CD14-positive monocyte (primary cell): ENCODE measurements at regions not wholly inside any gene's neighbourhood (a gene's known extent, or its start where the extent isn't known, plus 50 kb on each side); places are given as distances from the start of the nearest gene placed in this dataset.
A peak's percentile ranks its signal among the peaks of the same experiment; 100 is the strongest.

Source experiments
- DNase-seq, 3 donors: peaks; one replicate each; pipeline ENCODE4 v3.0.0-alpha.2; 2011 to 2022
- H2AFZ ChIP-seq: 2 replicates; pipeline ENCODE4 v1.6.0; 2012; ENCODE audit warnings: mild to moderate bottlenecking, low read depth, low read length, inconsistent platforms; ENCODE audit not compliant: insufficient read depth, poor library complexity, severe bottlenecking
- H3K27ac ChIP-seq, 2 donors: 1 replicate in 1 of 2; 2 replicates in 1 of 2; pipeline ENCODE4 v1.5.1; 2012 to 2013; ENCODE audit warnings: low read length in 2 of 2, control low read depth in 1 of 2, inconsistent platforms in 1 of 2, low read depth in 1 of 2, mild to moderate bottlenecking in 1 of 2
- H3K27me3 ChIP-seq, 2 donors: one replicate each; pipeline versions ENCODE4 v1.6.0 to v1.6.1; 2011 to 2013; ENCODE audit warnings: low read length in 2 of 2; ENCODE audit not compliant: control insufficient read depth in 2 of 2, insufficient read depth in 2 of 2
- H3K36me3 ChIP-seq, 2 donors: replicated peaks in 1 of 2; 1 replicate in 1 of 2; 2 replicates in 1 of 2; pipeline versions ENCODE4 v1.5.1 to v1.6.1; 2012 to 2013; ENCODE audit warnings: low read length in 2 of 2, control low read depth in 1 of 2, inconsistent platforms in 1 of 2, mild to moderate bottlenecking in 1 of 2; ENCODE audit not compliant: insufficient read depth in 2 of 2, control insufficient read depth in 1 of 2
- H3K4me1 ChIP-seq, 2 donors: 1 replicate in 1 of 2; 2 replicates in 1 of 2; pipeline versions ENCODE4 v1.5.1 to v1.6.1; 2012 to 2013; ENCODE audit warnings: low read length in 2 of 2, control low read depth in 1 of 2, inconsistent platforms in 1 of 2, mild to moderate bottlenecking in 1 of 2, moderate library complexity in 1 of 2; ENCODE audit not compliant: insufficient read depth in 2 of 2, control insufficient read depth in 1 of 2
- H3K4me2 ChIP-seq: replicated peaks from 2 replicates; pipeline ENCODE3; 2012; ENCODE audit warnings: low read length, moderate library complexity, mild to moderate bottlenecking; ENCODE audit not compliant: poor library complexity, severe bottlenecking; ENCODE audit errors: extremely low read depth
- H3K4me3 ChIP-seq, 3 experiments: fragments of 200-600 bp in 1 of 3; sonication (generic) in 1 of 3; replicated peaks in 1 of 3; 1 replicate in 2 of 3; 2 replicates in 1 of 3; pipeline ENCODE4 v1.5.1; 2011 to 2013; ENCODE audit warnings: low read length in 3 of 3, mild to moderate bottlenecking in 3 of 3, control low read depth in 2 of 3, low read depth in 2 of 3, inconsistent platforms in 1 of 3, moderate library complexity in 1 of 3
- H3K79me2 ChIP-seq: 2 replicates; pipeline ENCODE4 v1.6.0; 2012; ENCODE audit warnings: mild to moderate bottlenecking, control low read depth, inconsistent platforms, low read length, moderate library complexity; ENCODE audit not compliant: insufficient read depth
- H3K9ac ChIP-seq: 2 replicates; pipeline ENCODE4 v1.6.0; 2017; ENCODE audit warnings: low read length, mild to moderate bottlenecking; ENCODE audit not compliant: insufficient read depth, poor library complexity, severe bottlenecking
- H3K9me3 ChIP-seq, 2 donors: replicated peaks in 1 of 2; 1 replicate in 1 of 2; 2 replicates in 1 of 2; pipeline versions ENCODE4 v1.5.1 to v1.6.1; 2012 to 2013; ENCODE audit warnings: low read length in 2 of 2, control low read depth in 1 of 2; ENCODE audit not compliant: control insufficient read depth in 1 of 2, insufficient read depth in 1 of 2
- H4K20me1 ChIP-seq: 2 replicates; pipeline ENCODE4 v1.6.0; 2012; ENCODE audit warnings: mild to moderate bottlenecking, low read length, control low read depth, moderate library complexity; ENCODE audit not compliant: insufficient read depth
- H3K27ac Mint-ChIP-seq, 7 donors: one replicate each; pipeline ENCODE4 v1.8.0; 2020; ENCODE audit warnings: mild to moderate bottlenecking in 7 of 7, mixed read lengths in 7 of 7, moderate library complexity in 6 of 7, inconsistent platforms in 2 of 7
- H3K27me3 Mint-ChIP-seq, 3 donors: one replicate each; pipeline ENCODE4 v1.8.0; 2021 to 2022; ENCODE audit warnings: low read depth in 3 of 3, mild to moderate bottlenecking in 3 of 3, mixed read lengths in 3 of 3, moderate library complexity in 3 of 3, inconsistent platforms in 1 of 3
- H3K36me3 Mint-ChIP-seq, 2 donors: one replicate each; pipeline ENCODE4 v1.8.0; 2020; ENCODE audit warnings: mixed read lengths in 2 of 2, inconsistent platforms in 1 of 2, mild to moderate bottlenecking in 1 of 2
- H3K4me1 Mint-ChIP-seq: one replicate; pipeline ENCODE4 v1.8.0; 2020; ENCODE audit warnings: mild to moderate bottlenecking, mixed read lengths
- H3K4me3 Mint-ChIP-seq, 2 donors: one replicate each; pipeline ENCODE4 v1.8.0; 2020; ENCODE audit warnings: mild to moderate bottlenecking in 2 of 2, mixed read lengths in 2 of 2, moderate library complexity in 1 of 2
- H3K9me3 Mint-ChIP-seq, 7 donors: one replicate each; pipeline ENCODE4 v1.8.0; 2020 to 2022; ENCODE audit warnings: mixed read lengths in 7 of 7, mild to moderate bottlenecking in 6 of 7, moderate library complexity in 6 of 7, inconsistent platforms in 2 of 7
- CTCF ChIP-seq: fragments of 200-600 bp; IDR thresholded peaks from one replicate; pipeline ENCODE4 v1.8.0; 2022; ENCODE audit warnings: antibody characterized with exemption, mild to moderate bottlenecking
- WGBS: methylation state at CpG from one replicate; pipeline ENCODE4 v1.1.5; 2013; ENCODE audit warnings: missing lambda C conversion rate; ENCODE audit not compliant: insufficient coverage; 5-methylcytosine and 5-hydroxymethylcytosine counted together
- intact Hi-C, 2 donors: fragments of 100-400 bp; cut with micrococcal nuclease; formaldehyde crosslinking; loops; one replicate each; pipeline versions ENCODE4 v1.15.0 to v1.15.1; 2023

- Histone ChIP-seq H3K9ac (no peak overlapping the region), H3K36me3 (no peaks in the 10 kb centered on the region), H3K79me2 (no peaks in the 10 kb centered on the region), H3K4me1 (peaks cover 23 to 30% of the 10 kb centered on the region in 2 donors), H3K27ac (no peak overlapping the region), H3K9me3 (peaks cover 8 to 12% of the 10 kb centered on the region in 2 donors), H3K4me2 (peak overlapping the region; percentile 4), H4K20me1 (no peaks in the 10 kb centered on the region), H3K4me3 (no peak overlapping the region), H3K27me3 (no peaks in the 10 kb centered on the region), H2AFZ (no peak overlapping the region)
- Mint-ChIP-seq H3K27ac (no peak overlapping the region), H3K36me3 (no peaks in the 10 kb centered on the region), H3K4me3 (peak overlapping the region in 1 of 2 donors; percentile 21), H3K4me1 (peaks cover 29% of the 10 kb centered on the region), H3K27me3 (no peaks in the 10 kb centered on the region), H3K9me3 (peaks cover 11 to 16% (median 13%) of the 10 kb centered on the region in 7 donors)
- WGBS = no CpG with 5 or more reads among the region's 2 CpGs
- no peak for TF ChIP-seq CTCF
- intact Hi-C loops = no loop called here
- DNase-seq = no peak
Observed at GRCh38 chr6:140321891-140322290, 947.4 kb upstream of the CITED2 start.

- intact Hi-C loops = no loop called here
- Mint-ChIP-seq H3K4me3 (no peak overlapping the region), H3K27ac (peak overlapping the region; percentile 56 to 89 (median 77)), H3K27me3 (no peaks in the 10 kb centered on the region), H3K36me3 (no peaks in the 10 kb centered on the region), H3K4me1 (peaks cover 29% of the 10 kb centered on the region), H3K9me3 (peaks cover 0 to 3% (median 2%) of the 10 kb centered on the region in 7 donors)
- Histone ChIP-seq H3K27me3 (no peaks in the 10 kb centered on the region), H3K4me2 (peak overlapping the region; percentile 46), H2AFZ (no peak overlapping the region), H3K79me2 (no peaks in the 10 kb centered on the region), H4K20me1 (no peaks in the 10 kb centered on the region), H3K4me1 (peaks cover 23 to 30% of the 10 kb centered on the region in 2 donors), H3K4me3 (peak overlapping the region in 1 of 3 experiments; percentile 28), H3K27ac (peak overlapping the region in 1 of 2 donors; percentile 72), H3K36me3 (no peaks in the 10 kb centered on the region), H3K9me3 (no peaks in the 10 kb centered on the region), H3K9ac (no peak overlapping the region)
- no peak for TF ChIP-seq CTCF
- WGBS = no CpG with 5 or more reads among the region's 4 CpGs
- peak; percentile 16 to 65 (median 44) for DNase-seq
Observed at GRCh38 chr6:140320081-140321080, 945.9 kb upstream of the CITED2 start.
